H1 (cell line): ENCODE measurements at regions not wholly inside any gene's neighbourhood (a gene's known extent, or its start where the extent isn't known, plus 50 kb on each side); places are given as distances from the start of the nearest gene placed in this dataset.

Experiments used
- POLR2AphosphoS5 ChIP-seq: IDR thresholded peaks from 2 replicates; pipeline ENCODE4 v1.6.1; 2011; ENCODE audit warnings: low read depth, low read length
- RFX5 ChIP-seq: IDR thresholded peaks from 2 replicates; pipeline ENCODE4 v1.6.1; 2011; ENCODE audit warnings: low read depth, low read length, improper control_type of control experiment, borderline replicate concordance
- TF ChIP-seq, protein P1 (sequence below), 3 experiments: IDR thresholded peaks; 1 replicate in 2 of 3; 2 replicates in 1 of 3; pipeline versions ENCODE4 v1.5.1 to v1.6.1; 2011; ENCODE audit warnings: low read length in 3 of 3, mild to moderate bottlenecking in 3 of 3, inconsistent platforms in 2 of 3, low read depth in 1 of 3, moderate library complexity in 1 of 3; ENCODE audit not compliant: insufficient read depth in 1 of 3; ENCODE audit errors: control extremely low read depth in 1 of 3

DNA sequence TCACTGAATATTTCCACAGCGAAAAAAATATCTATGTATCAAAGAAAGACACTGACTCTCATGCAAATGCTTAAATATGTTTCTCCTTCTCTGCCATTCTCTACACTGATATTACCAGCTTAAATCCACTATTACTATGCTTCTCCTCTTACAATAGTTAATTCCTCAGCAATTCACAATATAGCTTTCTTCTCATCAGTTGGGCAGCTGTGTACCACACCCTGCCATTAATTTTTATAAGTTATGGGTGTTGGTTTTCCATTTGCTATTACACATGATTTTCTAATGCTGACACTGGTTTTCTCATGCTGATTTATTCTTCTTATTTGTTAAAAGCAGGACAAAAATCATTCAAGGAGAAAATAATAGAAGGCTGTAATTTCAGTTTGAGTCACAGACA, 251.8 kb downstream of the TBX15 start:
- TF ChIP-seq RFX5 (no peak), POLR2AphosphoS5 (no peak)
- TF ChIP-seq, protein P1, sequence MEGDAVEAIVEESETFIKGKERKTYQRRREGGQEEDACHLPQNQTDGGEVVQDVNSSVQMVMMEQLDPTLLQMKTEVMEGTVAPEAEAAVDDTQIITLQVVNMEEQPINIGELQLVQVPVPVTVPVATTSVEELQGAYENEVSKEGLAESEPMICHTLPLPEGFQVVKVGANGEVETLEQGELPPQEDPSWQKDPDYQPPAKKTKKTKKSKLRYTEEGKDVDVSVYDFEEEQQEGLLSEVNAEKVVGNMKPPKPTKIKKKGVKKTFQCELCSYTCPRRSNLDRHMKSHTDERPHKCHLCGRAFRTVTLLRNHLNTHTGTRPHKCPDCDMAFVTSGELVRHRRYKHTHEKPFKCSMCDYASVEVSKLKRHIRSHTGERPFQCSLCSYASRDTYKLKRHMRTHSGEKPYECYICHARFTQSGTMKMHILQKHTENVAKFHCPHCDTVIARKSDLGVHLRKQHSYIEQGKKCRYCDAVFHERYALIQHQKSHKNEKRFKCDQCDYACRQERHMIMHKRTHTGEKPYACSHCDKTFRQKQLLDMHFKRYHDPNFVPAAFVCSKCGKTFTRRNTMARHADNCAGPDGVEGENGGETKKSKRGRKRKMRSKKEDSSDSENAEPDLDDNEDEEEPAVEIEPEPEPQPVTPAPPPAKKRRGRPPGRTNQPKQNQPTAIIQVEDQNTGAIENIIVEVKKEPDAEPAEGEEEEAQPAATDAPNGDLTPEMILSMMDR (IDR thresholded peaks at IDR 0.05; ENCODE audit: control extremely low read depth in 1 of 3, insufficient read depth in 1 of 3, low read depth in 1 of 3, low read length in 3 of 3) = no peak
